SKM-1 (cell line): ENCODE measurements at regions not wholly inside any gene's neighbourhood (a gene's known extent, or its start where the extent isn't known, plus 50 kb on each side); places are given as distances from the start of the nearest gene placed in this dataset.

Experiments used
- DNase-seq: peaks from one replicate; lab custom pipeline; 2025; ENCODE audit not compliant: unreplicated experiment; lab: John Stamatoyannopoulos, UW

- no peak for DNase-seq
Observed at GRCh38 chr5:39500551-39501175, 75.9 kb upstream of the DAB2 start.

GRCh38 chr5:39498278-39498952 lies 73.6 kb upstream of the DAB2 start:
- no peak for DNase-seq

GRCh38 chr5:39497322-39497721 lies 72.5 kb upstream of the DAB2 start:
- DNase-seq = no peak

GRCh38 chr5:39495227-39495626 lies 70.4 kb upstream of the DAB2 start:
- no peak for DNase-seq

- no peak for DNase-seq
Observed at GRCh38 chr5:39494534-39494933, 69.8 kb upstream of the DAB2 start.

- DNase-seq = no peak
Observed at GRCh38 chr5:39494107-39494510, 69.3 kb upstream of the DAB2 start.

GRCh38 chr5:39491210-39491609 lies 66.4 kb upstream of the DAB2 start:
- DNase-seq = no peak

GRCh38 chr5:39489263-39489662 lies 64.5 kb upstream of the DAB2 start:
- DNase-seq = no peak

- no peak for DNase-seq
Observed at GRCh38 chr5:39486790-39487189, 62.0 kb upstream of the DAB2 start.

- DNase-seq = no peak
Observed at GRCh38 chr5:39486361-39486760, 61.6 kb upstream of the DAB2 start.

- no peak for DNase-seq
Observed at GRCh38 chr5:39485079-39485478, 60.3 kb upstream of the DAB2 start.

- DNase-seq = no peak
Observed at GRCh38 chr5:39484673-39485072, 59.9 kb upstream of the DAB2 start.

GRCh38 chr5:39482098-39482497 lies 57.3 kb upstream of the DAB2 start:
- no peak for DNase-seq

GRCh38 chr5:39479537-39479936 lies 54.8 kb upstream of the DAB2 start:
- DNase-seq = no peak

GRCh38 chr5:39478863-39479262 lies 54.1 kb upstream of the DAB2 start:
- no peak for DNase-seq

GRCh38 chr5:39476843-39477220 lies 52.1 kb upstream of the DAB2 start:
- DNase-seq = no peak

- no peak for DNase-seq
Observed at GRCh38 chr5:39475881-39476842, 51.4 kb upstream of the DAB2 start.

GRCh38 chr5:39475159-39475571 lies 50.4 kb upstream of the DAB2 start:
- DNase-seq = no peak
